WERI-Rb-1 (cell line): ENCODE measurements at regions not wholly inside any gene's neighbourhood (a gene's known extent, or its start where the extent isn't known, plus 50 kb on each side); places are given as distances from the start of the nearest gene placed in this dataset.

ENCODE experiments used
- DNase-seq: peaks from one replicate; pipeline ENCODE4 v3.0.0-alpha.2; 2020
- H3K27ac ChIP-seq: fragments of 250-450 bp; sonication (Bioruptor Pico); 2 replicates; pipeline ENCODE4 v1.5.1; 2020; ENCODE audit warnings: mild to moderate bottlenecking, moderate library complexity
- H3K27me3 ChIP-seq: fragments of 250-450 bp; sonication (Bioruptor Pico); 2 replicates; pipeline ENCODE4 v1.5.1; 2021; ENCODE audit warnings: mild to moderate bottlenecking, low read depth, moderate library complexity; ENCODE audit not compliant: insufficient read depth, severe bottlenecking
- H3K36me3 ChIP-seq: fragments of 250-450 bp; sonication (Bioruptor Pico); 2 replicates; pipeline ENCODE4 v1.5.1; 2020; ENCODE audit warnings: mild to moderate bottlenecking, moderate library complexity
- H3K4me3 ChIP-seq: 2 replicates; pipeline ENCODE4 v1.5.1; 2011; ENCODE audit warnings: low read depth, mild to moderate bottlenecking, control low read depth, low read length
- H3K9me3 ChIP-seq: fragments of 250-450 bp; sonication (Bioruptor Pico); 2 replicates; pipeline ENCODE4 v1.5.1; 2021; ENCODE audit warnings: mild to moderate bottlenecking, moderate library complexity; ENCODE audit not compliant: severe bottlenecking
- CTCF ChIP-seq: IDR thresholded peaks from 2 replicates; pipeline ENCODE4 v1.5.1; 2011; ENCODE audit warnings: low read depth, mild to moderate bottlenecking, control low read depth, inconsistent platforms, low read length

DNA sequence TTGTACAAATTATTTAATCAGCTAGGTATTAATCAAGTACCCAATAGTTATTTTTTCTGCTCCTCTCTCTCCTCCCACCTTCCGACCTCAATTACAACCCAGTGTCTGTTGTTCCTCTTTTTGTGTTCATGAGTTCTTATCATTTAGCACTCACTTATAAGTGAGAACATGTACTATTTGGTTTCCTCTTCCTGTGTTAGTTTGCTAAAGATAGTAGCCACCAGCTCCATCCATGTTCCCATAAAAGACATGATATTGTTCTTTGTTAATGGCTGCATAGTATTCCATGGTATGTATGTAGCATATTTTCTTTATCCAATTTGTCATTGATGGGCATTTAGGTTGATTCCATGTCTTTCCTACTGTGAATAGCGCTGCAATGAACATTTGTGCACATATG is 652.8 kb upstream of the CITED2 start:
- Histone ChIP-seq H3K4me3 (no peak overlapping the region), H3K27me3 (no peaks in the 10 kb centered on the region), H3K36me3 (no peaks in the 10 kb centered on the region), H3K9me3 (no peaks in the 10 kb centered on the region), H3K27ac (no peak overlapping the region)
- TF ChIP-seq CTCF: no peak
- no peak for DNase-seq

DNA sequence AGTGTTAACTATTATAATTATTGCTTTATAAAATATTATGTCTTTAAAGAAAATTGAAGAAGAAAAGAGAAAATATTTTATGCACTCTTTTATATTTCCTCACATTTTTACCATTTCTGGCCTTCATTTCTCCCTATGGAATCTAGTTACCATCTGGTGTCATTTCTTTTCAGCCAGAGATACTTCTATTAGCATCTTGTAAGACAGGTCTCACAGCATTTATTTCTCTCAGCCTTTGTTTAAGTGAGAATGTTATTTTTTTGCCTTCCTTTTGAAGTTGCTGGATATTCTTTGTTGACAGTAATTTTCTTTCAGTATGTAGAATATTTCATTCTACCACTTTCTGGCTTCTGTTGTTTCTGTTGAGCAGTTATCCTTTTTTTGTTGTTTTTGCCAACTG is 652.1 kb upstream of the CITED2 start:
- Histone ChIP-seq H3K9me3 (no peaks in the 10 kb centered on the region), H3K27me3 (no peaks in the 10 kb centered on the region), H3K27ac (no peak overlapping the region), H3K36me3 (no peaks in the 10 kb centered on the region), H3K4me3 (no peak overlapping the region)
- no peak for DNase-seq
- TF ChIP-seq CTCF: no peak

- no peak for TF ChIP-seq CTCF
- Histone ChIP-seq H3K27ac (no peak overlapping the region), H3K27me3 (no peaks in the 10 kb centered on the region), H3K9me3 (peaks cover 3% of the 10 kb centered on the region), H3K36me3 (no peaks in the 10 kb centered on the region), H3K4me3 (no peak overlapping the region)
- DNase-seq: no peak
These were observed 650.7 kb upstream of the CITED2 start for GRCh38 chr6:140025171-140025570.

- H3K4me3 ChIP-seq: no peak overlapping the region
- no peak for DNase-seq
- no peaks in the 10 kb centered on the region for H3K27me3 ChIP-seq
- no peak for TF ChIP-seq CTCF
- peaks cover 8% of the 10 kb centered on the region for H3K9me3 ChIP-seq
- H3K36me3 ChIP-seq: no peaks in the 10 kb centered on the region
- H3K27ac ChIP-seq: no peak overlapping the region
These were observed 645.9 kb upstream of the CITED2 start for GRCh38 chr6:140020207-140020791.

GRCh38 chr6:140018588-140018987 is 644.1 kb upstream of the CITED2 start:
- Histone ChIP-seq H3K9me3 (peaks cover 8% of the 10 kb centered on the region), H3K27ac (no peak overlapping the region), H3K4me3 (no peak overlapping the region), H3K27me3 (no peaks in the 10 kb centered on the region), H3K36me3 (no peaks in the 10 kb centered on the region)
- no peak for TF ChIP-seq CTCF
- DNase-seq: no peak

DNA sequence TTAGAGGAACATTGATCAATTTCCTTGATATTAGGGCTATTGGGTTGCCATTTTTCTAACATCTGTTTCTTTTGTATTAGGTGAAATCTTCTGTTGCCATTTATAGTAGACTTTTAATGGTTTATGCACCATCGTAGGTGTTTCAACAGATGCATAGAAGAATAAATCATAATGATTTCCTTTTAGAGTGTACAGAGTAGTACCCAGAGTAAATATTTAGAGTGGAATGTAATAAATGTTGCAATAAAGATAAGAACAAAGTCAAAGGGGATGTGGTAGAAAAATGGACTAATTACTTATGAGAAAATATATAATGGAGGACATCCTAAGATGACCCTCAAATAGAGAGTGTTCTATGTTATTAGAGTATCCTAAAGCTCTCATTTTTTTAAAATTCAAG is 643.0 kb upstream of the CITED2 start:
- no peak for DNase-seq
- no peak for TF ChIP-seq CTCF
- H3K36me3 ChIP-seq: no peaks in the 10 kb centered on the region
- no peaks in the 10 kb centered on the region for H3K27me3 ChIP-seq
- H3K27ac ChIP-seq: no peak overlapping the region
- no peak overlapping the region for H3K4me3 ChIP-seq
- H3K9me3 ChIP-seq: peaks cover 8% of the 10 kb centered on the region
